MG63 (cell line): ENCODE measurements at regions not wholly inside any gene's neighbourhood (a gene's known extent, or its start where the extent isn't known, plus 50 kb on each side); places are given as distances from the start of the nearest gene placed in this dataset.
A peak's percentile ranks its signal among the peaks of the same experiment; 100 is the strongest.

Experiments used
- DNase-seq: peaks from one replicate; pipeline ENCODE4 v3.0.0-alpha.2; 2020
- H3K27me3 ChIP-seq: fragments of 250-450 bp; sonication (Bioruptor Pico); 2 replicates; pipeline ENCODE4 v1.5.1; 2020; ENCODE audit warnings: mild to moderate bottlenecking, moderate library complexity
- H3K36me3 ChIP-seq: fragments of 250-450 bp; sonication (Bioruptor Pico); 2 replicates; pipeline ENCODE4 v1.5.1; 2020; ENCODE audit warnings: mild to moderate bottlenecking, moderate library complexity
- H3K4me3 ChIP-seq: fragments of 250-450 bp; sonication (Bioruptor Pico); 2 replicates; pipeline ENCODE4 v1.5.1; 2020; ENCODE audit warnings: mild to moderate bottlenecking, moderate library complexity
- H3K9me3 ChIP-seq: fragments of 250-450 bp; sonication (Bioruptor Pico); 2 replicates; pipeline ENCODE4 v1.5.1; 2020; ENCODE audit warnings: mild to moderate bottlenecking, moderate library complexity

DNA sequence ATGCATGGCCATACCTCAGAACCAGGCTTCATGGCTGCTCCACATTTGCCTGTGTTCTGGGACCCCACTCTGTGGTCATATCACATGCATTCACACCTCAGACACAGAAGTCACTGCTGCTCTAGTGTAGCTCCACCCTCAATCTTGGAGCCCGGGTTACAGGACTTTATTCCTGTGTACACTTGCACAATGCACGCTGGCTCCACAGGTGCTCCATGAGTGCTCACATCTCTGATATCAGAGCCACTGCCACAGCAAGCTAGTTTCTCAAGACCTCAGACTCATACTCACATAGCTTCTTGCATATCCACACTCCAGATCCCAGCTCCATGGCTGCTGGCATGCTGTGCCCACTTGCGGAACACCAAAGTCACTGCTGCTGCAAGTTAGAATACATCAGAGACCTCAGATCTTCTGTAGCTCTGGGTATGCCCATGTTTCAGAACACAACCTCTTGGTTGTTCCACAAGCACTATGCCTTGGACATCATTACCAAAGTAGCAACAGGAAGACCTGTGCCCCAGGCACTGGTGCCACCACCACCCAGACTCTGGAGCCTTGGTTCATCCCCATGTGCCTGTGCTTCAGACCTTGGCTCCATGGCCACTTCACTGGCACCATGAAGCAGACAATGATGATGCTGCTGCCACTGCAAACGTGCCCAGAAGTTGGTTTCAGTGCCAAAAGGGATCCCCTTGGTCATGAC, 269.5 kb upstream of the PCDH20 start:
- DNase-seq = no peak
- Histone ChIP-seq H3K9me3 (no peaks in the 10 kb centered on the region), H3K36me3 (no peaks in the 10 kb centered on the region), H3K4me3 (no peak overlapping the region), H3K27me3 (no peaks in the 10 kb centered on the region)

DNA sequence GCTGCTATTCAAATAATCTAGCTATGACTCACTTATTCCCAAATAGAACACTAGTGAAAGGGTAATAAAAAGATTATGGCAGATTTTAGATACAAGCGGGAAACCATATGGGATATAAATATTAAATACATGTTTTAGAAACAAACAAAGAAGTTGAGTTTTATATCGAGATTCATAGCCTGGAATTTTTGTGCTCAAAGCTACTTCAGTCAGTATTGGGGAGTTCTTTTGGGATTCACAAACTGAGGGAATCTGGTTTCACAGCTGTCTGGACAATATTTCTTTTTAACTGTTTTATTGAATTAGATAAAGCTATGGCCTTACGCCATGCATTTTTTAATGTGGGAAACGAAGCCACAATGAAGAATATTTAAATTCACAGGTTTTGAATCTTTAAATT, 257.1 kb upstream of the PCDH20 start:
- Histone ChIP-seq H3K9me3 (no peaks in the 10 kb centered on the region), H3K27me3 (no peaks in the 10 kb centered on the region), H3K4me3 (no peak overlapping the region), H3K36me3 (no peaks in the 10 kb centered on the region)
- DNase-seq = no peak

DNA sequence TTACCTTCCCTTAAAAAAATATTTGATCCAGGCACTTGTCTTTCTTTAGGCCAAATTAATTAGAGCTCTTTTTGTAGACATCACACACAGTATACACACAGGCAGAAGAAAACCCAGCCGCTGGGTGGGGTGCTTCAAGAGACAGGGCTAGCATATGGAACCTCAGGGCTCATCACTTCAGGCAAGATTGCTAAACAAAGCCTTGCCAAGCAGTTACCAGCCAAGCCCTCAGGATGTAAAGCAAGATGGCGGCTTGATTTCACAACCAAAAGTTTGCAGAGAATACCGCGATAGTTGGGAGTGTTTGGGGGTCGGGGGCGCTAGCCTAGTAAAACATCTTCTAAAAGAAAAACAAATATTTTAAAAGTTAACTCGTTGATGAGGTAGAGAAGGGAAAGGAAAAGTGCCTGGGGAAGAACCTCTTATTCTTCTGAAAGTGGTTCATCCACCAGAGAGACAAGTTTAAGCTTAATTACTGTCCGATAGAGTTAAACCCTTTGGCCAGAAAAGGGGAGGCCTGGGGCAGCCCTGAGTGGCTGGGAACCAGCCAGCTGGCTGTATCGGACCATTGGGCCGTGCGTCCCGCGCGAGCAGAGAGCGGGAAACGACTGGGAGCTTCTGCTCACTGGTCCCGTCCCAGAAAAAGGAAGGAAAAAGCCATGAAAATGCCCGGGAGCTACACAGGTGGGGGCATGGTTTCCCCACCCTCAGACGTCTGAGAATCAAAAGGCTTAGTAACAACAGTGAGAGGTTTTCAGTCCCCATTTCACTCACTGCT, 254.9 kb upstream of the PCDH20 start:
- Histone ChIP-seq H3K4me3 (no peak overlapping the region), H3K9me3 (no peaks in the 10 kb centered on the region), H3K36me3 (no peaks in the 10 kb centered on the region), H3K27me3 (no peaks in the 10 kb centered on the region)
- no peak for DNase-seq

DNA sequence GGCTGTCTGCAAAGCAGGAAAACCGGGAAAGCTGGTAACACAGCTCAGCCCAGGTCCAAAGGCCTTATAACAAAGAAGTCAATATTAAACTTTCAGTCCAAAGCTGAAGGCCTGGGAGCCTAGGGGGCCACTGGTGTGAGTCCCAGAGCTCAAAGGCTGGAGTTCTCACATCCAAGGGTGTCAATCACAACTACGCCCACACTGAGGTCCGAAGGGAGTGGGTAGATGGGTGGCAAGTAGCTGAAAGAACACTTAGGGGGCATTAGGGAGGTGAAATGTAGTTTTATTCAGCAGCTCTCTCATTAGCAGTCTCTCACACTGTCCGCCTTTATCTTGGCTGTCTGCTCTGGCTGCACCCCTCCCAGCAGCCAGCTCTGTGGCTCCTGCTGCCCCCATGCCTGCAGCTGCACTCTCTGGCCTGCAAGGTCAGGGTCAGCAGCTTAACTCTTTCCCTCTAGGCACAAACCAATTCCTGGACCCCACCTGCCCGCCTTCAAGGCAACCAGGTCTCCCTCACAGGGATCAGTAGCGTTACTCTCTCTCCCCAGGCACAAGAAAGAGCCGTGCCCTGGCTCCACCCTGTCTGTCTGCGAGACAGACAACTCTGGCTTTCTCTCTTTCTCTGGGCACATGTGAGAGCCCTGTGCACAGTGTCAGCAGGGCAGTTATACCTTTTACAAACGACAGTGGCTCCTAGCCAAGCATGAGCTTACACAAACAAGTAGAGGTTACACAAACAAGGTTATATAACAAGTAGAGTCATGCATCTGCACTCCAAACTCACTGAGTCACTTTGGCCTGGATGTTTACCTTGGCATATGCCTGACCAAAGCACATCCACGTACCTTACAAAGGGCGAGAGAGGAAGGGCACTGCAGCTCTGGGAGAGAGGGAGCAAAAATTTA, 249.4 kb upstream of the PCDH20 start:
- H3K4me3 ChIP-seq = no peak overlapping the region
- no peaks in the 10 kb centered on the region for H3K9me3 ChIP-seq
- H3K36me3 ChIP-seq = no peaks in the 10 kb centered on the region
- peak; percentile 25 for DNase-seq
- H3K27me3 ChIP-seq = no peaks in the 10 kb centered on the region

DNA sequence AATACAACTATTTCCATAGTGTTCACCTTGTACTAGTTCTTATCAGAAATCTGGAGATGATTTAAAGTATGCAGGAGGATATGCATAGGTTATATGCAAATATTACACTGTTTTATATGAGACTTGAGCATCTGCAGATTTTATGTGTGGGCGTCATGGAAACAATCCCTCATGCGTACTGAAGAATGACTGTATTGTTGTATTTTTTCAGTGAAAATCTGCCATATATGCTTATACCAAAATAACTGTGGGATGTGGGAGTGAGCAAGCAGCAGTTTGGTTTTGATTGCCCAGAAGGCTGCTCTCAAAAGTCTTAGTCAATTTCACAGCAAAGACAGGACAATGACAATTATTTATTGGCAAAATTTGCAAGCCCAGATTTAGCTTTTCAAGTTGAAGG, 238.8 kb upstream of the PCDH20 start:
- H3K9me3 ChIP-seq = no peaks in the 10 kb centered on the region
- no peaks in the 10 kb centered on the region for H3K36me3 ChIP-seq
- no peaks in the 10 kb centered on the region for H3K27me3 ChIP-seq
- no peak for DNase-seq
- H3K4me3 ChIP-seq = no peak overlapping the region

DNA sequence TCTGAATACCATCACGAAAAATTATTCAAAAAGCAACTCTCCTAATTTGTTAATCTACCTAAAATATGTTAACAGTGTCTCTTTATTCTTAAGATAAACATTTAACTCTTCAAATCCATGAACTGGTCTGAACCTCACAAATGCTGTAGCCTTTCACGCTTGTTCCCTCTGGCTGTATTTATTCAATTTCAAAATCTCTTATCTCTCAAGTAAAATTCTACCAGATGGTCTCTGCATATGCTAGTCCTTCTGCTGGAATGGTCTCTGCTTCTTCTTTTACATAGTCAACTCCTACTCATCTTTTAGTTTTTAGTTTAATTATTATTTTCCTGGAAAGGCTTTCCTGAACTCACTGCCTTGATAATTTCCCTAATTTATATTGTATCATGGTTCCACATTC, 232.9 kb upstream of the PCDH20 start:
- no peaks in the 10 kb centered on the region for H3K9me3 ChIP-seq
- no peaks in the 10 kb centered on the region for H3K27me3 ChIP-seq
- no peak for DNase-seq
- H3K4me3 ChIP-seq = no peak overlapping the region
- H3K36me3 ChIP-seq = no peaks in the 10 kb centered on the region

DNA sequence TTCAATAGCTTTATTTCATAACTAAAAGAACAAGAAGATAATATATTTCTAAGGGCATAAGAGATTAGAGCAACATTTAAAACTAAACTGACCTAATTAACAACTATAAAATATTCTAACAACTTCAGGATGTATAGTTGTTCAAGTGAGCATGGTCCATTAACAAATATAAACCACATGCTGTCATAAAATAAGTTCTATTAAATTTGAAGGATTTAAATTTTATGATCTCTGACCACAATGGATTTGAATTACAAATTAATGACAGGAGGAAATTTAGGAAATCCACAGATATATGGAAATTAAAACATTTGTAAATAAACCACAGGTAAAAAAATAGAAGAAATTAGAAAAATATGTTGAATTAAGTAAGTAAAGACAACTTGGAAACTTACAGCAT, 196.5 kb upstream of the PCDH20 start:
- no peaks in the 10 kb centered on the region for H3K36me3 ChIP-seq
- DNase-seq = no peak
- no peak overlapping the region for H3K4me3 ChIP-seq
- H3K9me3 ChIP-seq = no peaks in the 10 kb centered on the region
- H3K27me3 ChIP-seq = no peaks in the 10 kb centered on the region

DNA sequence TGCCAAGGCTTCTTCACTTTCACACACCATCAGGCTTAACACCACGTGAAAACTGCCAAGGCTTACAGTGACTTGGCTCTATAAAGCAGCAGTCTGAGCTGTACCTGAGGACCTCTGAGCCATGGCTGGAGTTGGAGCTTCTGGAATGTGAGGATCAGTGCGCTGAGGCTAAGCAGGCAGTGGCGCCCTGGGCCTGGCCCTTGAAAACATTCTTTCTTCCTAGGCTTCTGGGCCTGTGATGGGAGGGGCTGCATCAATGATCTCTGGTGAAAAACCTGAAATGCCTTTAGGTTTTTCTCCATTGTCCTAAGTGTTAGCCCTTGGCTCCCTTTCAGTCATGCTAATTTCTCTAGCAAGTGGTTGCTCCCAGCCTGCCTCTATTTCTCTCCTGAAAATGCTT, 192.5 kb upstream of the PCDH20 start:
- Histone ChIP-seq H3K9me3 (no peaks in the 10 kb centered on the region), H3K27me3 (no peaks in the 10 kb centered on the region), H3K4me3 (no peak overlapping the region), H3K36me3 (no peaks in the 10 kb centered on the region)
- DNase-seq = no peak

DNA sequence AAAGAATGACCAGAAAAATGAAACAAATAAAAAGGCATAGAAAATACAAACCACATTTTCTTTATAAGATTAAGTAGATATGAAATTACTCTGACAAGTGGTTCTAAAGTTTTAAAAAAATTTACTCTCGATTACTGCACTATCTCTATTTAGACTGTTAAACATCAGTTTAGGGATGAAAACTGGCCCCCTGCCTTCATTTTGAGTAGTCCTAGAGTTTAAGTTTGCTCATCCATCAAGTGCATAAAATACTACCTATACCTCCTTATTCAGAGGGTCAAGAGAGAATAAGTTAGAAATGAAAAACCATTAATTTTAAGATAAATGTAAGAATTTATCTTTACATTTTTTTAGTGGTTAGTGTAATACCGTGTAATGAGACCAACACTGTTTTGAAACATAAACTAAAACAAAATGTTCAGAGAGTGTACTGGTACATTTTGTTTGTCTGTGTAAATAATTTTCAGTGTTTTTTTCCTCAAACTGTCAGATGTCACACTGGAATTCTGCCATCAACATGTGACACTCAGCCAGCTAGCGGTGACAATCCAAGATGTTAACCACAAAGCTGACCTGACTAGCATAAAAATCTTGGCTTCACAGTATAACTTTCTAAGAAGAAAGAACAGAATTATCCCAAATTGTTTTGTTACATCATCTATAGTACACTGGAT, 184.8 kb upstream of the PCDH20 start:
- H3K27me3 ChIP-seq = no peaks in the 10 kb centered on the region
- H3K9me3 ChIP-seq = no peaks in the 10 kb centered on the region
- no peak overlapping the region for H3K4me3 ChIP-seq
- H3K36me3 ChIP-seq = no peaks in the 10 kb centered on the region
- DNase-seq = no peak

DNA sequence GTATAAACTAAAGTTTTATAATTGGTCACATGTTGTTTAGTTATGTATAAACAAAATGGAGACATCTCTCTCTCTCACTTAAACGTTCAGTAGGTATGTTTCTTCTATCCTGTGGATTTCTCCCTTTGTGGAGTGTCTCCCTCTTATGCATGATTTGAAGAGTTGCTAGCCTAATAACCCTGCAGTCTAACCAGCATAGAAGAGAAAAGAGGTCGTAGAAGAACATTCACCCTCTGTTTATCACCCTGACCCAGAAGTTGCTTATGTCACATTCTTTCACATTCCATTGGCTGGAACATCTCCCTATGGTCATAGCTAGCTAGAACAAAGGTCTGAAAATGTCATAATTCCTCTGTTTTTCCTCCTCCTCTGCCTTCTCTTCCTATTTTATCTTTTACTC, 176.8 kb upstream of the PCDH20 start:
- Histone ChIP-seq H3K9me3 (no peaks in the 10 kb centered on the region), H3K4me3 (no peak overlapping the region), H3K27me3 (no peaks in the 10 kb centered on the region), H3K36me3 (no peaks in the 10 kb centered on the region)
- no peak for DNase-seq

DNA sequence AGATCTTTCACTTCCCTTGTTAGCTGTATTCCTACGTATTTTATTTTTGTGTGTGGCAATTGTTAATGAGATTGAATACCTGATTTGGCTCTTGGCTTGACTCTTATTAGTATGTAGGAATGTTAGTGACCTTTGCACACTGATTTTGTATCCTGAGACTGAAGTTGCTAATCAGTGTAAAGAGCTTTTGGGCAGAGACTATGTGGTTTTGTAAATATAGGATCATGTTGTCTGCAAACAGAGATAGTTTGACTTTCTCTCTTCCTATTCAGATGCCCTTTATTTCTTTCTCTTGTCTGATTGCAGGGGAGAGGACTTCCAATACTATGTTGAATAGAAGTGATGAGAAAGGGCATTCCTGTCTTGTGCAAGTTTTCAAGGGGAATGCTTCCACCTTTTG, 160.3 kb upstream of the PCDH20 start:
- Histone ChIP-seq H3K36me3 (no peaks in the 10 kb centered on the region), H3K27me3 (no peaks in the 10 kb centered on the region), H3K9me3 (no peaks in the 10 kb centered on the region), H3K4me3 (no peak overlapping the region)
- no peak for DNase-seq

DNA sequence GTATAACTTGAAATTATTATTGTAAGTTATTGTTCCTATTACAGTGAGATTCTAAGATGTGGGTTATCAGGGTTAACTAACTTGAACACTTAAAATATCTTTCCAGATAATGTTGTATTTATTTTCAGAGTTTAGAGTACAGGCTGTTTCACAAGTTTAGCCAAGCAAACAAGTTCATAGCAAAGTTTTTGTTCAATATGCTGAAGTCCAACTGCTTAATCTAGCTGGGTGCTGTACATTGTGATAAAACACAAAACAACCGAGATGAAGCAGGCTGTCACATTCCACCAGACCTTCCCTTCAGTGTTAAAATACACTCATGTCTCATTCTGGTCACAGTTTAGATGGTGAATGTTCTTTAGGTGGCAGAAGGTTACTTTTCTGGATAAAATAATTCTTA, 148.0 kb upstream of the PCDH20 start:
- Histone ChIP-seq H3K4me3 (no peak overlapping the region), H3K27me3 (no peaks in the 10 kb centered on the region), H3K36me3 (no peaks in the 10 kb centered on the region), H3K9me3 (no peaks in the 10 kb centered on the region)
- DNase-seq = no peak

DNA sequence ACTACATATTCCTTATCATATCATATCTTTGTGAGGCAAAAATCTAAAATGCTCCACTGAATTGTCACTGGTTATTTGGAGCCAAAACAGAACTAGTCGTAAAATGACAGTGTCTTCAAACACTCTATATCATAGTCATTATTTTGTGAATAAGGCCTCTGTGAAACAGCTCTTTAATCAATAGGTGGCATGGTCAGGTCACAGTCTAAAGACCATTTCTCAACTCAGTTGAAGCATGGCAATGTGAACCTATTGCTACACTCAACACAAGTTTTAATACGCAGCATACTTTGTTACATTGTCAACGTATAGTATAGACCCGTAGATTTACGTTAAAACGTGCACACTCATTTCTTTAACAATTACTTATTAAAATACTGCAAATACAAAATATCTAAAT, 131.3 kb upstream of the PCDH20 start:
- DNase-seq = no peak
- H3K9me3 ChIP-seq = no peaks in the 10 kb centered on the region
- H3K36me3 ChIP-seq = no peaks in the 10 kb centered on the region
- no peaks in the 10 kb centered on the region for H3K27me3 ChIP-seq
- H3K4me3 ChIP-seq = no peak overlapping the region

DNA sequence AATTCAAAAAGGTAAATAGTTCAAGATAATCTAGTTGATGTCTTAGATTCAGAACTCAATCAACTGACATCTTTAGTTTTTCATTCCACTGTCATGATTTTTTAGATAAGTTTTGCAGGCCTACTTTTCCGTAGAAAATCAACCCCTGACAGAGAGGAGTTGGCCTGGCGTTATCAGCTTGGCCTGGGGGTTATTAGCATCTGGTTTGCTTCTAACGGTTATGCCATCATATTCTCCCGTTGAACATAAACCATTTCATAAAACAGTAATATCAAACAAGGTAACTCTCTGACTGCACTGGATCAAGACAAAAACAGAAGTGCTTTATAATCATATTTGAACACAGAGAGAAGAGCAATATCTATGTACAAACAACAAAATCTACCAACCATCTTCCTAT, 130.8 kb upstream of the PCDH20 start:
- no peak for DNase-seq
- H3K4me3 ChIP-seq = no peak overlapping the region
- no peaks in the 10 kb centered on the region for H3K9me3 ChIP-seq
- no peaks in the 10 kb centered on the region for H3K36me3 ChIP-seq
- no peaks in the 10 kb centered on the region for H3K27me3 ChIP-seq

DNA sequence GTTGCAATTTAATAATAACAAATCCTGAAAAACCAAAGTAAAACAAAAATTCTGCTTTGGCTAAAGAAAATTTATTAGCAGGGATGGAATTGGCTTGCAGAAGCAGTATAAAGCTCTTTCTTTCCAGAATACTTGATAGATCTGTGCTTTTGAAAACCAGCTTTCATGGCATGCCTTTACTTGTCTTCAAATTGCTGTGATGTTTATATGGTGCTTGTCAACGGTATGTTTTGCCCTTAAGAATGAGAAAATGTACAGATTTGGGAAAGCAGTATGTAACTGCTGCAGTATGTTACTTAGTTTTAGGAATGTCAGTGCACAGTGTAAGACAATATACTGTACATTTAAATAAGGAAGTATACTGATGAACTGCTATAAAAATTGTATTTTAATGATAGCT, 120.8 kb upstream of the PCDH20 start:
- H3K4me3 ChIP-seq = no peak overlapping the region
- no peaks in the 10 kb centered on the region for H3K36me3 ChIP-seq
- DNase-seq = no peak
- no peaks in the 10 kb centered on the region for H3K9me3 ChIP-seq
- H3K27me3 ChIP-seq = no peaks in the 10 kb centered on the region; the same call in 1 of the 2 replicates

DNA sequence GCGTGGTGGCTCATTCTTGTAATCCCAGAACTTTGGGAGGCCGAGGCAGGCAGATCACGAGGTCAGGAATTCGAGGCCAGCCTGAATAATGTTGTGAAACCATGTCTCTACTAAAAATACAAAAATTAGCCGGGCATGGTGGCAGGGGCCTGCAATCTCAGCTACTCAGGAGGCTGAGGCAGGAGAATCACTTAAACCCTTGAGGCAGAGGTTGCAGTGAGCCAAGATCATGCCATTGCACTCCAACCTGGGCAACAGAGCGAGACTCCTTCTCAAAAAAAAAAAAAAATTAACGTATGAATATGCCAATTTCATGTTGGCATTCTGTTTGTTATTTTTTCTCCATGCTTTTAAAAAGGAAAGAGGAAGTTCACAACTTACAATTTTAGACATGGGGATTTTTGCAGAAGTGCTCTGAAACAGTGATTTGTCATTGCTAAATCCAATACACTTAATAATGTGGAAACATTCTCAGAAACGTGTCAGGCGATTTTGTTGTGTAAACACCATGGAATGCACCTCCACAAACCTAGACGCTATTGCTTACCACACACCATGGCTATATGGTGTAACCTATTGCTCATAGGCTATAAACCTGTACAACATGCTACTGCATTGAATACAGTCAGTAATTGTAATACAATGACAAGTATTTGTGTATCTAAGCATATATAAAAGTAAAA, 115.9 kb upstream of the PCDH20 start:
- Histone ChIP-seq H3K27me3 (no peaks in the 10 kb centered on the region), H3K36me3 (no peaks in the 10 kb centered on the region), H3K9me3 (no peaks in the 10 kb centered on the region), H3K4me3 (no peak overlapping the region)
- DNase-seq = no peak
